NCI-H2196 treated with DMSO at 0.1 percent for 48 hours (cell line): ENCODE measurements at regions not wholly inside any gene's neighbourhood (a gene's known extent, or its start where the extent isn't known, plus 50 kb on each side); places are given as distances from the start of the nearest gene placed in this dataset.
A peak's percentile ranks its signal among the peaks of the same experiment; 100 is the strongest.
"Not testable (repeated sequence)": the region's sequence is repeated elsewhere in the genome, so short reads cannot be mapped to it uniquely, and the experiment has no call there.

ENCODE experiments used
- DNase-seq: peaks from one replicate; lab custom pipeline; 2025; ENCODE audit not compliant: unreplicated experiment; lab: John Stamatoyannopoulos, UW

DNA sequence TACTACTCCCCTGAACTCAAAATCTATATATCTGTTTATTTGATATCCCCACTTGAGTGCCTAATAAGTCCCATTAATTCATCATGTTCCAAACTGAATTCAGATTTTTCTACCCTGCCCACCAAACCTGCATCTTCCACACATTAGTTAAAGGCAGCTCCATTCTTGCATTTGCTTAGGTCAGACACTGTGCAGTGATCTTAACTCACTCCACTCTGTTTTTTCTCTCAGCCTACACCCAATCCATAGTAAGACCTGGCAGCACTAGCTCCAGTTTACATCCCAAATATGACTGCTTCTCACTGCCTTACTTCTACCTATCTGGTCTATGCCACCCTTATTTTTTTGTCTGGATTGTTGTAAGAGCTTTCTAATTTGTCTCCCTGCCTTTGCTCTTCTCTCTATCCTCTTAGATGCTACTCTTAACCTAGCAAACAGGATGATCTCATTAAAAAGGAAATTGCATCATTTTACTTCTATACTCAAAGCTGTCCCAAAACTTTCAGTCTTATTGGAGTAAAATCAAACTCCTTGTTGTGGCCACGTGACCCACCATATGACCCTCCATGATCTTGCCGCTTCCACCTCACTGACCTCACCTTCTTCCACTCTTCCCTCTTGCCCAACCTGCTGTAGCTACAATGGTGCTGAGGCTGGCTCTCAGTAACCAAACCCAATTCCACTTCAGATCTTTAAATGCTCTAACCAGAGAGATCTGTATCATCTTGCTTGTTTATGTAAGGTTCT is 274.9 kb upstream of the FANCL start:
- DNase-seq = no peak

GRCh38 chr2:58514252-58514651 is 273.1 kb upstream of the FANCL start:
- DNase-seq = no peak

DNA sequence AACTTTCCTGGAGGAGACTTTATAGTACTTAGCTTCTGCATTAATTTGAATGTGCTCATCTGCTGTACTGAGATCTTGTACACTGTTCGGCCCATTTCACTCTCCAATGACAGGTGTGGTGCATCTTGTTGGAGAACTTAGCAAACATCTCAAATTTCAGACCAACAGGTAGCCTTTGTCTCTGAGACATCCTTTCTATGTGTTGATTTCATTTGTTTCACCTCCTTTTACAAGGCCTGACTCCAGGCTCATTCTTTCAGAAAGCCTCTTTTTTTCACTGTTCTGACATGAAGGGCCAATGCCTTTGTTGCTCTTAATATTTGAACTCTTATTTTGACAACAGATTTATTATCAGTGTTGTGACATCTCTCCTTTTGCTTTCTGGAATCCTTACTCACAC is 271.8 kb upstream of the FANCL start:
- DNase-seq = peak; percentile 2

DNA sequence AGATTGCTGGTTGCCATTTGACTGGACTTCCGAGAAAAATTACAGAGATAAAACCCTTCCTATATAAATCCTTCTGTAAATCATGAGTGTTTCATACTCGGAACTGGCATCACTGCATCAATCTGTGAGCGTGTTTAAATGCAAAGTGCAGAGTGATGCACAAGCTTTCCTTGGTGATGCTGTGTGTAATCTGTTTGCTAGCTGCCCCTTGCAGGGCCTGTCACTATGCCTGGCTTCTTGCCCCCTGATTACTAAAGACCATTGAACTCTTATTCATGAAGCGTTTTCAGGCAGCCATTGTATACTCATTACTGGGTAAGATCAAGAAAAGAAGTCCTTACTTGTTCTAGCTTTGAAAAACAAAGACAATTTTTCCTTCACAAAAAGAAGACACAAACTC is 266.9 kb upstream of the FANCL start:
- DNase-seq = no peak

GRCh38 chr2:58503918-58504317 is 262.8 kb upstream of the FANCL start:
- DNase-seq = no peak

- DNase-seq = no peak
These were observed 261.8 kb upstream of the FANCL start for GRCh38 chr2:58502931-58503330.

GRCh38 chr2:58501371-58502160 is 260.4 kb upstream of the FANCL start:
- DNase-seq = no peak

- DNase-seq = no peak
These were observed 256.0 kb upstream of the FANCL start for GRCh38 chr2:58497168-58497567.

DNA sequence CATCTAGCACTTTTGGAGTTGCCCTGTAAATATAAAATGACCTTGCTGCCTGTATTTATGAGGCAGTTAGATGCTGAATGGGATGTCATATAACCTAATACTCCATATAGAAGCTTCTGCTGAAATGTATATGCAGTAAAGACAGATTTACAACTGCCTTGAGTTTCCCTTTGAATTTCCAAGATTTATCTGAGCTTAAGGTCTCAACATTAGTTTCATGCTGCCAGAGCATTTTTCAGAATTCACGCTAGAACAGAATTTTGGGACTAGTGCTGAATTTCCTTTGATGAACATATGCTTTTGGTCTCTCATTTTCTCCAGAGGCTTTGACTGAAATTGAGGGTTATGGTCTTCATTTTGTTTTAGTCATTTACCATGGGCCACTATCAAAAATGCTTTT is 254.7 kb upstream of the FANCL start:
- no peak for DNase-seq

DNA sequence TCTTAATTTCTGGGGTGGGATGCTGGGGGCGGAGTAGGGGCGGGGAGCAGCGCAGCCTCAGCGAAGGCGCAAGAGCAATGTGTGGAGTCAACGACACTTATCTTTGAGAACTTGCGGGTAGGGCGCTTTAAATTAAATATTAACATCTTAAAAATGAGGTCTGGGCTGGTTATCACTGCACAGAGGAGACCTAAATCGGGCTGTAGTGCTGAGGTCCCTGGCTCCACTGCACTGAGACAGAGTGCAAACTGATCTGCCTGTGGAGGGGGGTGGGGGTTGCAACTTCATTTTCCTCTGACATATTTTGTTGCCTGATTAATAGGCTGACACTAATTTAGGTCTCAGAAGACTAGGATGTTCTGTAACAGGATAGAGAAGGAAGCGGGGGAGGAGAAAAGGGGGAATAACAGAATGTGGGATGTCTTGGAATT is 253.0 kb upstream of the FANCL start:
- DNase-seq = no peak

DNA sequence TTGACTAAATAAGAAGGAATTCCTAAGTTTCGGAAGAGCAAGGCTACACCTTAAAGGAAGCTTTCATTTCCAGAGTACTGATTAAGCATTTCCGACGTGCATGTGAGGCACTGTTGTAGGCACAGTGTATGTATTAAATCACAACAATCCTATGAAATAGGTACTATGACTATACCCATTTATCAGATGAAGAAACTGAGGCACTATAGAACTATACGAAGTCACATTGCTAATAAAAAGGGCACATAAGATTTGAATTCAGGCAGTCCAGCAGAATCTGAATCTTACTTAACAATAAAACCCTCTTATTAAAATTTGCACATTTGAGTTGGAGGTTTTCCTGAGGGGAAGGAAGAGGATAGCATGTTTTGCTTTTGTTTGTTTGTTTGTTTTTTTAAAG is 243.5 kb upstream of the FANCL start:
- no peak for DNase-seq

- DNase-seq = no peak
These were observed 243.1 kb upstream of the FANCL start for GRCh38 chr2:58484221-58484620.

DNA sequence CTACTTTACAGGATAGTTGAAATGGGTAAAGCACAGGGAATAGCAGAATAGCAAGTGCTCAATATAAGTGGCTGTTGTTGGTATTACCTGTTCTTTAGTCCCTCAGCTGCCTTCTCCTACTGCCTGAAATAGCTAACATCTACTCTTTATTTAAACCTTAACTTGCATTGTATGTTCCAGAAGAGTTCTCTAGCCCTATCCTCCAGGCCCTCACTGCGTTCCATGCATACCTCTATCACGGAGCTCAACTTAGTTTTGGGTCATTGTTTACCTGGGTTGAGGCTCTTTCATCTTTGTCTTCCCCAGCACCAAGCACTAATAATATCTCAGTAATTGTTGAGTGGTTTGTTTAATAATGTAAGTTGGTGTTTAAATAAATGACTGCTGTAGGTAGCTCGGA is 242.2 kb upstream of the FANCL start:
- no peak for DNase-seq

GRCh38 chr2:58481670-58482069 is 240.5 kb upstream of the FANCL start:
- DNase-seq = no peak

GRCh38 chr2:58480141-58480540 is 239.0 kb upstream of the FANCL start:
- DNase-seq = no peak

GRCh38 chr2:58479535-58480140 is 238.5 kb upstream of the FANCL start:
- DNase-seq = no peak

- DNase-seq = no peak
These were observed 235.4 kb upstream of the FANCL start for GRCh38 chr2:58476556-58476955.

GRCh38 chr2:58475756-58476155 is 234.6 kb upstream of the FANCL start:
- no peak for DNase-seq

GRCh38 chr2:58473165-58473564 is 232.0 kb upstream of the FANCL start:
- no peak for DNase-seq

GRCh38 chr2:58466804-58467203 is 225.7 kb upstream of the FANCL start:
- DNase-seq = no peak

DNA sequence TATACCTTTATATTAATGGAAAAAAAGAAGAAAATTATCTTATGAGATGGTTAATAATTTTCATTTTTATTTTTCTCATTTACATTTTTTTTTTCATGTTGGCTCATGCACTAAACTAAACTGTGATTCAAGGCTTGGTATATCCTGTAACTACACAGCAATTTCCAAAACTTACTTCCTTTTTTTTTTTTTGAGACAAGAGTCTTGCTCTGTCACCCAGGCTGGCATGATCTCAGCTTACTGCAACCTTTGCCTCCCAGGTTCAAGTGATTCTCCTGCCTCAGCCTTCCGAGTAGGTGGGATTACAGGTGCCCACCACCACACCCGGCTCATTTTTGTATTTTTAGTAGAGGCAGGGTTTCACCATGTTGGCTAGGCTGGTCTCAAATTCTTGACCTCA is 224.9 kb upstream of the FANCL start:
- not testable (repeated sequence) for DNase-seq

DNA sequence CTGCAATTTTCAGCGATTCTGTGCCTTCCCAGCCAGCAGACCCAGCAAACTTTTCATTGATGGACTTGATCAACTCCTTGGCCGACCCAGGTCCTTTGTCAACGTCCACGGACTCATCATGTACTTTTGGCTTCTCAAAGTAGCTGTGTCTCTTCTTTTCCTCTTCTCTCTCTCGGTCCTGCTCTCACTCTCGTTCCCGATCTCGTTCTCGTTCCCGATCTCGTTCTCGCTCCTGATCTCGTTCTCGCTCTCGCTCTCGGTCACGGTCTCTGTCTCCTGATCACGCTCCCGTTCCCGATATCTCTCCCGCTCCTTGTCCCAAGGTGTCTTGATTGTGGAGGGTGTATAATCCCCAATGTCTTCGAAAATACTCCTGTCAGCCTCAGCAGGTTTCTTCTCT is 219.5 kb upstream of the FANCL start:
- DNase-seq = no peak
